ENCODE measurements at regions not wholly inside any gene's neighbourhood (a gene's known extent, or its start where the extent isn't known, plus 50 kb on each side); places are given as distances from the start of the nearest gene placed in this dataset.
"Not testable (repeated sequence)": the region's sequence is repeated elsewhere in the genome, so short reads cannot be mapped to it uniquely, and the experiment has no call there.

DNA sequence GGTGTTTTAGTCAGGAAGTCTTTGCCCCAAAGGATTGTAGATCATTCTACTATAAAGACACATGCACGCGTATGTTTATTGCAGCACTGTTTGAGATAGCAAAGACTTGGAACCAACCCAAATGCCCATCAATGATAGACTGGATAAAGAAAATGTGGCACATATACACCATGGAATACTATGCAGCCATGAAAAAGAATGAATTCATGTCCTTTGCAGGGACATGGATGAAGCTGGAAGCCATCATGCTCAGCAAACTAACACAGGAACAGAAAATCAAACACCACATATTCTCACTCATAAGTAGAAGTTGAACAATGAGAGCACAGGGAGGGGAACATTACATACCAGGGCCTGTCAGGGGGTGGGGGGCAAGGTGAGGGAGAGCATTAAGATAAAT, 340.8 kb upstream of the TENM3 start:
- DNase-seq = not testable (repeated sequence)

GRCh38 chr4:181905708-181906107, 337.5 kb upstream of the TENM3 start:
- DNase-seq = no peak

DNA sequence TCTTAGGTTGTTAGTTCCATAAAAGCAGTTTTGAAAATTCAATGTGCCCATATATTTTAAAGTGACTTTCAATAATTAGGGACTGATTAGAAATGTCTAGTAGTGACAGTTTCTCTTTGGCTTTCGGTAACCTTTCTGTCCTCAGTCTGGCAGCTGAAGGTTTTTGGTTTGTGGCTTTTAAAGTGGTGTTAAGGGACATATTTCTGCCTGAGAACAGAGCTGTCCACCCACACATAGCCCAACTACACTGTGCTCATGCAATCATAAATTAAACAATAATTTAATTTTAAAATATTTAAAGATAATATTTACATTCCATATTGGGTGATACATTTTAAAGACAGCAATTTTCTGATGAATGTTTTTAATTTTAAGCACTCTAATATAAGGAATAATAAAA, 335.0 kb upstream of the TENM3 start:
- no peak for DNase-seq

GRCh38 chr4:181909368-181909767, 333.8 kb upstream of the TENM3 start:
- no peak for DNase-seq

- DNase-seq = no peak
Measured at GRCh38 chr4:181911420-181911819, 331.8 kb upstream of the TENM3 start.

- DNase-seq = no peak
Measured at GRCh38 chr4:181933471-181933870, 309.7 kb upstream of the TENM3 start.

- no peak for DNase-seq
Measured at GRCh38 chr4:181938631-181939030, 304.6 kb upstream of the TENM3 start.

GRCh38 chr4:181939199-181939945, 303.8 kb upstream of the TENM3 start:
- no peak for DNase-seq

GRCh38 chr4:181944527-181944926, 298.7 kb upstream of the TENM3 start:
- no peak for DNase-seq

GRCh38 chr4:181946902-181947301, 296.3 kb upstream of the TENM3 start:
- DNase-seq = no peak

GRCh38 chr4:181948839-181949382, 294.3 kb upstream of the TENM3 start:
- DNase-seq = no peak

DNA sequence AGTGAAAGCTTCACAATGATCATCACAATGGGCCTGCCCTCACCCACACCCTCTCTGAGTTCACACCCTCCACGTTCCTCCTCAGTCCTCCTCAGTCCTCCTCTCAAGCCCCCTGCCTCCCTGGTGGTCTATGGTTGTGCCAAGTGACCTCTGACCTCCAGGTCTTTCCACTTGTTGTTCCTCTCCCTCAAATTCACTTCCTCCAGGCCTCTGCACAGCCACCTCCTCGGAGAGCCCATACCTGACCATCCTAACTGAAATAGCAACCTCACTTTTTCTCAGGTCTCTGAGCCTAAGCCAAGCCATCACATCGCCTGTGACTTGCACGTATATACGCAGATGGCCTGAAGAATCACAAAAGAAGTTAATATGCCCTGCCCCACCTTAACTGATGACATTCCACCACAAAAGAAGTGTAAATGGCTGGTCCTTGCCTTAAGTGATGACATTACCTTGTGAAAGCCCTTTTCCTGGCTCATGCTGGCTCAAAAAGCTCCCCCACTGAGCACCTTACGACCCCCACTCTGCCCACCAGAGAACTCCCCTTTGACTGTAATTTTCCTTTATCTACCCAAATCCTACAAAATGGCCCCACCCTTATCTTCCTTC, 293.4 kb upstream of the TENM3 start:
- DNase-seq = no peak

DNA sequence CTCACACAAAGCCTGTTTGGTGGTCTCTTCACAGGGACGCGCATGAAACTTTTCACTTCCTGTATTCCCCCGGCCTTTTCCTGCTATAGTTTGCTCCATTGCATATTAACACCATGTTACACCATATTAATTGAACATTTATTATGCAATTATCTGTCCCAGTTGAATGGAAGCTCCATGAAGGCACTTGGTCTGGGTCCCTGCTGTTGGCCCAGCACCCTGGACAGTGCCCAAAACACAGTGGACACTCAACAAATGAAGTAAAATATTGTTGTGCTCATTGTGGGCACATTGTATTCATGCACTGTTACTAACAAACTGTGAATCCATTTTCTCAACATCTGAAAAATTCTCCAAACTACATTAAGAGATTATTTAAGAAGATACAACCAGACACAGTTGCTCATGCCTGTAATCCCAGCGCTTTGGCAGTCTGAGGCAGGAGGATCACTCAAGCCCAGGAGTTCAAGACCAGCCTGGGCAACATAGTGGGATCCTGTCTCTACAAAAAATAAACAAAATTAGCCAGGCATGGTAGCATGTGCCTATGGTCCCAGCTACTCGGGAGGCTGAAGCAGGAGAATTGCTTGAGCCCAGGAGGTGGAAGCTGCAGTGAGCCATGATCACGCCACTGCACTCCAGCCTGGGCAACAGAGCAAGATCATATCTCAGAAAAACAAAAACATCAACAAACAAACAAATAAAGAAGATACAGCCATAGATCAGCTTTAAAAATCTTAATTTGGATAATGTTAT, 292.7 kb upstream of the TENM3 start:
- no peak for DNase-seq

GRCh38 chr4:181951265-181951664, 291.9 kb upstream of the TENM3 start:
- DNase-seq = no peak

DNA sequence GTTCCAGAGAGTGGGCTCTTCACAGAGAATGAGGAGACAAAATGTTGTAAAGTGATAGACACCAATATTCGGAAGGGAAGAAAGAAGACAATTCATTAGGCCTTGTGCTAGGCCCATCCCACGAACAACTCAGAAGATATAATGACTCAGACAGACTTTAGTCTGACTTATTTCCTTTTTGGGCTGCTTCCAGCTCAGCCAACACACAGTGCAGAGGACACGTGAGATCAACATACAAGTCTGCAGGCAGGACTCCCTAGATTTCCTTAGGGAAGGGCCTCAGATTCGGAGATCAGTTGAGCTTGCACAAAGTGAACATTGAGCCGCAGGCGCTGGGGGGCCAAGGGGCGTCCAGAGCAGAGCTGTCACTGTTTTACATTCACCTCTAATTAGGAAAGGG, 290.7 kb upstream of the TENM3 start:
- peak; percentile 11 to 21 for DNase-seq

DNA sequence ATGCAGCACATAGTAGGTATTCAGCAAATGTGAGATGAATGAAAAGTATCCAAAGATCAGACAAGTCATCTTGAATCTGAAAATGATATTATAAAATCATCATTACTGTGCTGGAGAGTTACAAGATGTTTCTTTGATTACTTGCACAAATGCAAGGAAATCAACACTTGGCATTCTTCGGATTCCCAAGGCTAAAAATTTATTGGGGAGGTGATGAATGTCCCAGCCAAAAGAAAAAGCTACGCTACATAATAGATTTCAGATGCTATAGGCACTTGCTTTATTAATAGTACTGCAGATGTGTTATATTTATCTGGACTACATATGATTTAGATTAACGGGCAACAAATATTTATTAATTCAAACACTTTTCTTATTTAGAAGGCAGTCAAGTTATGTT, 286.7 kb upstream of the TENM3 start:
- no peak for DNase-seq

DNA sequence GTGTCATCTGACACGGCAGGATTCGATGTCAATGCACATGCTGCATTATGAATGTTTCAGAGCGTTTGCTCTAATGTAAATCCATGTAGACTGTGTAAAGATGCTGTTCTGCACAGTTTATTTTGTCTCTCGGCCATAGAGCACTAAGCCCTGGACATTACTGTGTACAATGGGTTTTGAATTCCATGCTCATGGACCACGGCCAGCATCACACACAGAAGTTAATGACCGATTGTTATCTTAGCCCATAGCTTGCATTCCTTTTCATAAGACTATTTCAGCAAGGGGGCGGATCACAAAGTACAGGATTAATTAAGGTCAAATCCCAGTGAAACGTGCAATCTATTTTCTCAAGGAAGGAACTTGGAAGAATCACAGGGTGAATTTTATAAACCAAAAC, 286.1 kb upstream of the TENM3 start:
- DNase-seq = peak in 1 of 2 experiments; percentile 10

DNA sequence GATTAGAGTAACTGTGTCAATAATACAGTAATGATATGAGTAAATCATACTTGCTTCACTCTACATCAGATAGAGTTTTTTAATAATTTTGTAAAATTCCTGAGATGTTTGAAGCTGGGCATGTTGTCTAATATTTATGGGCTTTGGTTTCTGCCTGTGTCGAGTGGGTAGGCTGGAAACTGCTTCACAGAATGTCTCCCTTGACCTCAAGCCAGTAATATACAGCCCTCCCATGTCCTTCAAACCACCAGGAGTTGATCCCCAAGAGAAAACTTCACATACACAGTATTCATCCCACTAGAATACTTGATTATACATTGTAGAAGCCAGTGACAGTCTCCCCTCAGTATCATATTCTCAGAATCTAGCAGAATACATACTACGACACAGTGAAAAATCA, 284.8 kb upstream of the TENM3 start:
- DNase-seq = no peak

DNA sequence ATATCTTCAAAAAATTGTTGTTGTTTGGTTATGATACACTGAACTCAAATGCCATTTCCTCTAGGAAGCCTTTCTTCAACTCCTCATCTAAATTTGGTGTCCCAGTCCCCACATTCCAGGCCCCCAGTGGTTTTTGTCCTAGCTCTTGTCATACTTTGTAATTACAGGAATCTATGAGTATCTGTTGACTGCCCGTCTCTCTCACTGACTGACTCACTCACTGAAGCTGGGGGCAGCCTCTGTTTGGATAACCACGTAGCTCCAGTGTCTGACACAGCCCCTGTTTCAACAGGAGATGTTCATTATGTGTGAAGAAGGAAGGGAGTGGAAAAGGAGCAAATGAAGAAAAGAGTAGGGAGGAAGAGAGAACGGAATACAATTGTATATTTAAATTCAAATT, 284.1 kb upstream of the TENM3 start:
- peak; percentile 7 to 30 for DNase-seq

DNA sequence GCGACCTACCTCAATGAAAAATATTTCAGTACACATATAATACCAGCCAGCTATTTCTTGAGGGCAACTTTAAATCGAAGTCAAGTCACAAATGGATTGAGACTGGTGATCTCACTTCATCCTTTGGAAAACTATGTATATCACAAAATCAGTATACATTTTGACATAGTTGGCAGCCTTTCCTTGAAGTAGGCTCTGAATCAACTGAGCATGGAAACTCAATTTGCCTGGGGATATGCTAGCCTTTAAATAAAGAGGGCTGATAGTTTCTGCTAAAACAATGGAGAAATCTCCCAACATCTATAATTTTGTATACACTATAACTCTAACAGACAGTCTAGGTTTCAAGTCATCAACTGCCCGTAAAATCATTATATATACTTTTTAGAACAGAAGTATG, 282.8 kb upstream of the TENM3 start:
- no peak for DNase-seq

GRCh38 chr4:181962321-181962720, 280.9 kb upstream of the TENM3 start:
- no peak for DNase-seq

GRCh38 chr4:181964731-181965130, 278.5 kb upstream of the TENM3 start:
- DNase-seq = no peak

- DNase-seq = no peak
Measured at GRCh38 chr4:181966104-181966551, 277.1 kb upstream of the TENM3 start.

DNA sequence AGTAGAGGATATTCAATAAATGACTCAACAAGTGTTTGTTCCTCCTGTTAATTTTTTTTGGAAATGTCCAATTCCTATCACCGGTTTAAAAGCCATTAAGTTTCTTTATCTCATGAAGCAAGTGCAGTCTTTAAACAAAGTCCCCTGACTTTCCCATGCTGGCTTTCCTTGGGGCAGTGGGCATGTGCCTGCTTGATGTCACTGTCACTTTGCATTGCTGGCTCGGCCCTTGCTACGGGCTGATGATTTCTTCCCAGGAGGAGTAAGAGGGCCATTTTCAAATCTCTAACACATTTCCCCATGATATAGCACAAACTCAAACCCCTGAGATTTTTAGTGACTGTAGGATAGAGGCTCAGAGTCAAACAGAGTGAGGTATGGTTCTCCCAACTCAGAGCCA, 275.8 kb upstream of the TENM3 start:
- DNase-seq = no peak
